ENCODE measurements at regions not wholly inside any gene's neighbourhood (a gene's known extent, or its start where the extent isn't known, plus 50 kb on each side); places are given as distances from the start of the nearest gene placed in this dataset.

GRCh38 chr5:3362606-3362910, 233.1 kb upstream of the IRX1 start:
- TF ChIP-seq CTCF (IDR thresholded peaks at IDR 0.05 in 2 of 3, conservative IDR thresholded peaks at IDR 0.05 in 1 of 3; ENCODE audit: control insufficient read depth in 2 of 3, extremely low read depth in 1 of 3, insufficient read depth in 1 of 3, low read depth in 3 of 3, low read length in 3 of 3), result no peak
- TF ChIP-seq ZBTB33 (IDR thresholded peaks at IDR 0.05), result no peak
- TF ChIP-seq BCL3 (IDR thresholded peaks at IDR 0.05; ENCODE audit: borderline replicate concordance, insufficient read depth, low read depth, low read length, poor library complexity, severe bottlenecking), result no peak
- TF ChIP-seq MTA3 (IDR thresholded peaks at IDR 0.05; ENCODE audit: borderline replicate concordance, low read length), result no peak
- TF ChIP-seq SMC3 (IDR thresholded peaks at IDR 0.05; ENCODE audit: borderline replicate concordance, low read length), result no peak
- no peak for TF ChIP-seq MAX (IDR thresholded peaks at IDR 0.05; ENCODE audit: low read depth, low read length)
- TF ChIP-seq NR2F1 (conservative IDR thresholded peaks at IDR 0.05), result no peak
- no peak for TF ChIP-seq NBN (IDR thresholded peaks at IDR 0.05)
- TF ChIP-seq ATF7 (IDR thresholded peaks at IDR 0.05; ENCODE audit: low read depth), result no peak
- no peak for TF ChIP-seq RFX5 (IDR thresholded peaks at IDR 0.05; ENCODE audit: low read depth, low read length)
- TF ChIP-seq PML (IDR thresholded peaks at IDR 0.05; ENCODE audit: low read length), result no peak
- TF ChIP-seq POLR2A (IDR thresholded peaks at IDR 0.05; ENCODE audit: low read depth, low read length), result no peak
